ENCODE measurements at regions not wholly inside any gene's neighbourhood (a gene's known extent, or its start where the extent isn't known, plus 50 kb on each side); places are given as distances from the start of the nearest gene placed in this dataset.
"Not testable (repeated sequence)": the region's sequence is repeated elsewhere in the genome, so short reads cannot be mapped to it uniquely, and the experiment has no call there.

DNA sequence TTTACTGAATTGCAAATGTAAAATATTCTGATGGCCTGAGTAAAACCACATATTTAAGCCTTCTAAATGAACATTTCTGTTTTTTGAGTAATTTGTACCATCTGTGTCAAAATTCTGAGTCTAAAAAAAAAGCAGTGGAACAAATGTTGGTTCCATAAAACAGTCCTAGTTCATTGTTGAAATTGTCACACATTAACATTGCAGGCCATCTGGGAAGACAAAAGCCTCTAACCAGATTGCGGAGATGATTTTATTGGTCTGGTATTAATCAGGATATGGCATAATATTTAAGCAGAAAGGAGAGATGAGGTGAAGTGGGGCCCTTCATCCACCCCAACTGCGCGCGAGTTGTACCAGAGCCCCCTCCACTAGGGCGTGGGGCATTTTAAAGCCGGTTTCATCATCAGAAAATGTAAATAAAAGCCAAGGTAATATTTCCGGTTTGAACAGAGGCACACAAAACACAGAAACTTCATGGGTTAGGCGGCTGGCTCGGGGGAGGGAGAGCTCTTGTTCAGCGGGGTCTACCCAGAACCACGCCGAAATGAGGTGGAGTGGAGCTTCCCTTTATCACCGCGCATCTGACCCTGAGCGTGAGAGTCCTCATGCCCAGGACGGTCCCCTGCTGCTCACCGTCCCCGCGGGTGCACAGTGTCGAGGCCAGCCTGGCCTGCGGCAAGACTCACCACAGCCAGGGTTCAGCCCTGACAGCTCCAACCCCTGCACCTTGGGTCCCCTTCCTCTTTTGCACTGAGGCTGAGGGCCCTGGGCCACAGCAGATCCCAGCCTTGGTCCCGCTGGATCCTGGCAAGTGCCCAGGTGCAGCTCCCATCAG, 169.2 kb downstream of the URI1 start:
- Histone ChIP-seq H3K9me3 (no peaks in the 10 kb centered on the region), H3K4me3 (no peak overlapping the region), H3K4me1 (no peaks in the 10 kb centered on the region), H3K27ac (no peak overlapping the region), H3K27me3 (no peaks in the 10 kb centered on the region), H3K36me3 (replicated peaks in 1 of 2; ENCODE audit: insufficient read depth in 1 of 2, low read depth in 2 of 2) (no peaks in the 10 kb centered on the region)
- 59 to 69% methylated on average over 21 to 22 of the region's 22 CpGs for WGBS, 2 donors
- TF ChIP-seq, protein P1, sequence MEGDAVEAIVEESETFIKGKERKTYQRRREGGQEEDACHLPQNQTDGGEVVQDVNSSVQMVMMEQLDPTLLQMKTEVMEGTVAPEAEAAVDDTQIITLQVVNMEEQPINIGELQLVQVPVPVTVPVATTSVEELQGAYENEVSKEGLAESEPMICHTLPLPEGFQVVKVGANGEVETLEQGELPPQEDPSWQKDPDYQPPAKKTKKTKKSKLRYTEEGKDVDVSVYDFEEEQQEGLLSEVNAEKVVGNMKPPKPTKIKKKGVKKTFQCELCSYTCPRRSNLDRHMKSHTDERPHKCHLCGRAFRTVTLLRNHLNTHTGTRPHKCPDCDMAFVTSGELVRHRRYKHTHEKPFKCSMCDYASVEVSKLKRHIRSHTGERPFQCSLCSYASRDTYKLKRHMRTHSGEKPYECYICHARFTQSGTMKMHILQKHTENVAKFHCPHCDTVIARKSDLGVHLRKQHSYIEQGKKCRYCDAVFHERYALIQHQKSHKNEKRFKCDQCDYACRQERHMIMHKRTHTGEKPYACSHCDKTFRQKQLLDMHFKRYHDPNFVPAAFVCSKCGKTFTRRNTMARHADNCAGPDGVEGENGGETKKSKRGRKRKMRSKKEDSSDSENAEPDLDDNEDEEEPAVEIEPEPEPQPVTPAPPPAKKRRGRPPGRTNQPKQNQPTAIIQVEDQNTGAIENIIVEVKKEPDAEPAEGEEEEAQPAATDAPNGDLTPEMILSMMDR (IDR thresholded peaks at IDR 0.05) = no peak
- no peak for TF ChIP-seq POLR2A (IDR thresholded peaks at IDR 0.05)
- DNase-seq (no peak), ATAC-seq (no peak)
- intact Hi-C loops (cut with DNase I) = no loop called here

DNA sequence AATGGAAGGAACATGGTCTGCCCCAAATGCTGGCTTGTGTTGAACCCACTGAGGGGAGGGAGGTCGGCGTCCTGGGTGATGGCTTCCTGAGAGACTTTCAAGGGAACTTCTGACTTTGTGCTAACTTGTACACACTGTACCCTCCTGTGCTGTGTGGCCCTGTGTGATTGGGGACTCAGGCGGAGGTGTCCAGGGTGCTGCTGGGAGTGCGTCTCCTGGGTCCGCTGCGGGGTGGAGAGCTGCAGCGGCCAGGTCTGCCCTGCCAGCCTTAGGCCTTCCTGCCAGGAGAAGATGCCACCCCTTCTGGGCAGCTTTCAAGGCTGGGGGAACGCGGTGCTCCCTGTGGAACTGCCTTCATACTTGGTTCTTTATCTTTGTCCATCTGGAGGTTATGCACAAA, 170.1 kb downstream of the URI1 start:
- DNase-seq = no peak
- no peak for ATAC-seq
- Histone ChIP-seq H3K36me3 (replicated peaks in 1 of 2; ENCODE audit: insufficient read depth in 1 of 2, low read depth in 2 of 2) (no peaks in the 10 kb centered on the region), H3K4me3 (no peak overlapping the region), H3K27me3 (no peaks in the 10 kb centered on the region), H3K9me3 (no peaks in the 10 kb centered on the region), H3K27ac (no peak overlapping the region), H3K4me1 (no peaks in the 10 kb centered on the region)
- 72 to 93% methylated on average over 3 to 9 of the region's 9 CpGs for WGBS, 2 donors
- TF ChIP-seq POLR2A (IDR thresholded peaks at IDR 0.05) = no peak
- TF ChIP-seq, protein P1 (IDR thresholded peaks at IDR 0.05) = no peak
- intact Hi-C loops (cut with DNase I) = no loop called here

DNA sequence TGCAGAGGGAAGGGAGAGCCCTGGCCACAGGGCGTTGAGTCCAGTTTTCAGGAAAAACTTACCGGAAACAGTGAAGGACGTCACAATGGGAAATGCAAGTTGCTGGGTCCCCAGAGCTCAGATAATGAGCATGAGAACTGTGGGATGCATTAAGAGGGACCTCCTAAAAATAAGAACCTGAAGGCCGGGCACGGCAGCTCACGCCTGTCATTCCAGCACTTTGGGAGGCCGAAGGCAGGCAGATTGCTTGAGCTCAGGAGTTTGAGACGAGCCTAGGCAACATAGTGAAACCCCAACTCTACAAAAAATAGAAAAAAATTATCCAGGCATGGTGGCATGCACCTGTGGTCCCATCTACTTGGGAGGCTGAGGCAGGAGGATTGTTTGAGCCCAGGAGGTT, 170.6 kb downstream of the URI1 start:
- no peak overlapping the region for H3K4me3 ChIP-seq
- WGBS, 2 donors = 82 to 87% methylated on average over 8 of the region's 8 CpGs
- intact Hi-C loops (cut with DNase I) = no loop called here
- no peaks in the 10 kb centered on the region for H3K4me1 ChIP-seq
- H3K27ac ChIP-seq = no peak overlapping the region
- ATAC-seq (no peak), DNase-seq (no peak)
- H3K36me3 ChIP-seq (replicated peaks in 1 of 2; ENCODE audit: insufficient read depth in 1 of 2, low read depth in 2 of 2) = no peaks in the 10 kb centered on the region
- H3K9me3 ChIP-seq = no peaks in the 10 kb centered on the region
- TF ChIP-seq, protein P1 (IDR thresholded peaks at IDR 0.05) = no peak
- no peak for TF ChIP-seq POLR2A (IDR thresholded peaks at IDR 0.05)
- H3K27me3 ChIP-seq = no peaks in the 10 kb centered on the region

DNA sequence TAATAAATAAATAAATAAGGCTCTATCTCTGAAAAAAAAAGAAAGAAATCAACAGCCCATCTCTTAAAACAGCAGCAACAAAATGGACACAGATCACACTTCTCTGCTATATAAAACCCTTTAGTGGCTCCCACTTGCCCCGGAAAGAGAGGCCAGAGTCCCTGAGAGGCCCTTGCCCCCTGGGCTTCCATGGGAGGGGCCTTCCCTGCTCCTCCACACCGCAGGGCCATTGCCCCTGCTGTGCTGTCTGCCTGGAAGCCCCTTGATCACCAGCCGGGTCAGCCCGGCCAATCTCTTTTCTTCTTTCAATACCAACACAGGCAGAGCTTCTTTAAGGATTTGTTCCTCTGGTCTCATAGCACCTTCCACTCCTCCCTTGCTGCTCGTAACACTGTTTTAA, 171.1 kb downstream of the URI1 start:
- H3K36me3 ChIP-seq (replicated peaks in 1 of 2; ENCODE audit: insufficient read depth in 1 of 2, low read depth in 2 of 2) = no peaks in the 10 kb centered on the region
- H3K9me3 ChIP-seq = no peaks in the 10 kb centered on the region
- H3K4me1 ChIP-seq = no peaks in the 10 kb centered on the region
- DNase-seq (no peak), ATAC-seq (no peak)
- no peak overlapping the region for H3K27ac ChIP-seq
- TF ChIP-seq, protein P1 (IDR thresholded peaks at IDR 0.05) = no peak
- TF ChIP-seq POLR2A (IDR thresholded peaks at IDR 0.05) = no peak
- no peak overlapping the region for H3K4me3 ChIP-seq
- WGBS, 2 donors = 53 to 70% methylated on average over 5 of the region's 5 CpGs
- intact Hi-C loops (cut with DNase I) = no loop called here
- no peaks in the 10 kb centered on the region for H3K27me3 ChIP-seq

DNA sequence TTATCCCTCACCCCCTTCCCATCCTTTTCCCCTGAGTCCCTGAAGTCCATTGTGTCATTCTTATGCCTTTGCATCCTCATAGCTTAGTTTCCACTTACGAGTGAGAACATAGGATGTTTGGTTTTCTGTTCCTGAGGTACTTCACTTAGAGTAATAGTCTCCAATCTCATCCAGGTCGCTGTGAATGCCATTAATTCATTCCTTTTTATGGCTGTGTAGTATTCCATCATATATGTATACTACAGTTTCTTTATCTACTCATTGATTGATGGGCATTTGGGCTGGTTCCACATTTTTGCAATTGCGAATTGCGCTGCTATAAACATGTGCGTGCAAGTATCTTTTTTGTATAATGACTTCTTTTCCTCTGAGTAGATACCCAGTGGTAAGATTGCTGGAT, 172.1 kb downstream of the URI1 start:
- intact Hi-C loops (cut with DNase I); DNase-seq; H3K9me3 ChIP-seq; H3K4me3 ChIP-seq; H3K27ac ChIP-seq; H3K36me3 ChIP-seq (replicated peaks in 1 of 2; ENCODE audit: insufficient read depth in 1 of 2, low read depth in 2 of 2); H3K27me3 ChIP-seq; H3K4me1 ChIP-seq; ATAC-seq: not testable (repeated sequence)
- WGBS, 2 donors = 63 to 71% methylated on average over 5 of the region's 5 CpGs

Data from body of pancreas (tissue), 4 donors.